PC-9 (cell line): ENCODE measurements at regions not wholly inside any gene's neighbourhood (a gene's known extent, or its start where the extent isn't known, plus 50 kb on each side); places are given as distances from the start of the nearest gene placed in this dataset.

Experiments used
- BruUV-seq: library from RNA; stranded (reverse); fragments of 400-500 nt; replicated peaks from 2 replicates; lab custom pipeline; 2021; lab: Mats Ljungman, UMichigan
- CTCF ChIA-PET: fragments of 300-600 bp; sonication (Branson Sonifier 250); formaldehyde crosslinking; loops from one replicate; lab custom pipeline; 2022; ENCODE audit warnings: antibody characterized with exemption; lab: Charles Lee
- POLR2A ChIA-PET: fragments of 300-600 bp; sonication (Branson Sonifier 250); formaldehyde crosslinking; loops from one replicate; lab custom pipeline; 2022; ENCODE audit warnings: antibody characterized with exemption; ENCODE audit not compliant: unreplicated experiment; lab: Charles Lee
- DNase-seq, 2 experiments: peaks; one replicate each; pipeline versions ENCODE4 v3.0.0 to v3.0.0-alpha.2; 2015 to 2022; ENCODE audit warnings: mixed read lengths in 1 of 2
- H2AFZ ChIP-seq: fragments of 200-600 bp; sonication (generic); 2 replicates; pipeline ENCODE4 v1.8.1; 2017; ENCODE audit warnings: antibody characterized with exemption
- H3F3A ChIP-seq: fragments of 200-600 bp; sonication (generic); 2 replicates; pipeline ENCODE4 v1.8.1; 2017; ENCODE audit warnings: antibody characterized with exemption, mild to moderate bottlenecking, low read depth; ENCODE audit not compliant: insufficient read depth
- H3K27ac ChIP-seq: fragments of 200-600 bp; sonication (generic); 2 replicates; pipeline ENCODE4 v1.6.1; 2016; ENCODE audit warnings: mixed run types
- H3K27me3 ChIP-seq: fragments of 200-600 bp; sonication (generic); 2 replicates; pipeline ENCODE4 v1.6.1; 2016; ENCODE audit warnings: low read depth, mixed run types; ENCODE audit not compliant: insufficient read depth
- H3K36me3 ChIP-seq: fragments of 200-600 bp; sonication (generic); 2 replicates; pipeline ENCODE4 v1.6.1; 2016; ENCODE audit warnings: low read depth, mixed run types
- H3K4me1 ChIP-seq: fragments of 200-600 bp; sonication (generic); replicated peaks from 2 replicates; pipeline ENCODE4 v1.6.1; 2016; ENCODE audit warnings: mixed run types; ENCODE audit not compliant: insufficient read depth
- H3K4me2 ChIP-seq: fragments of 200-600 bp; sonication (generic); 2 replicates; pipeline ENCODE4 v1.6.1; 2017; ENCODE audit warnings: mixed run types
- H3K4me3 ChIP-seq: fragments of 200-600 bp; sonication (generic); 2 replicates; pipeline ENCODE4 v1.6.1; 2016; ENCODE audit warnings: mixed run types
- H3K79me2 ChIP-seq: fragments of 200-600 bp; sonication (generic); 2 replicates; pipeline ENCODE4 v1.6.1; 2017; ENCODE audit warnings: low read depth, mixed run types
- H3K9me2 ChIP-seq: fragments of 200-600 bp; sonication (generic); 2 replicates; pipeline ENCODE4 v1.8.1; 2017; ENCODE audit warnings: mild to moderate bottlenecking; ENCODE audit not compliant: insufficient read depth
- H3K9me3 ChIP-seq: fragments of 200-600 bp; sonication (generic); 2 replicates; pipeline ENCODE4 v1.8.1; 2016; ENCODE audit warnings: low read depth; ENCODE audit not compliant: insufficient read depth
- H4K20me1 ChIP-seq: fragments of 200-600 bp; sonication (generic); 2 replicates; pipeline ENCODE4 v1.8.1; 2017; ENCODE audit not compliant: insufficient read depth
- CTCF ChIP-seq: fragments of 200-600 bp; sonication (generic); conservative IDR thresholded peaks from 2 replicates; pipeline ENCODE4 v1.6.1; 2017; ENCODE audit warnings: mixed run types, antibody characterized with exemption, mild to moderate bottlenecking, moderate library complexity
- EZH2 ChIP-seq: fragments of 200-600 bp; sonication (generic); IDR thresholded peaks from 2 replicates; pipeline ENCODE4 v1.8.0; 2017; ENCODE audit warnings: antibody characterized with exemption, low read depth
- intact Hi-C: fragments of 100-400 bp; cut with micrococcal nuclease; formaldehyde crosslinking; loops from one replicate; pipeline ENCODE4 v1.10.0; 2022; ENCODE audit not compliant: unreplicated experiment

DNA sequence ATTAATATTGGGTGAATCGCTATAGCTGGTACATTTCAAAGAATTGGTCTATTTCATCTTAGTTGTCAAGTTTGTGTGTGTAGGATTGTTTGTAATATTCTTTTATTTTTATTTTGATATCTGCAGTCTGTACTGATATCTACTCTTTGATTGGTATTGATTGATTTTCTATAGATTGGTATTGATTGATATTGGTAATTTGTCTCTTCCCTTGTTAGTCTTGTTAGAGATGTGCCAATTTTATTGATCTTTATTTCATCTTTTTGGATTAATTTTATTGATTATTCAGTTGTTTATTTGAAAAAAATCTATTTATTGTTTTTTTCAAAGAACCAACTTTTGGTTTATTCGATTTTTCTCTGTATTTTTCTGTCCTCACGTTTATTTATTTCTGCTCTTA, 61.4 kb downstream of the TM2D3 start:
- H3K4me1 ChIP-seq = no peaks in the 10 kb centered on the region
- no TSS peak for BruUV-seq
- ChIA-PET POLR2A (no interaction called here), CTCF (interaction anchor here (0.6 kb wide), 1 partner anchor 302 kb away, joined by 3 read pairs; no protein-coding TSS in a partner anchor)
- H3K9me2 ChIP-seq = no peaks in the 10 kb centered on the region
- no peaks in the 10 kb centered on the region for H4K20me1 ChIP-seq
- DNase-seq = no peak
- H3K4me2 ChIP-seq = no peak overlapping the region
- no peaks in the 10 kb centered on the region for H3K36me3 ChIP-seq
- H3K79me2 ChIP-seq = no peaks in the 10 kb centered on the region
- intact Hi-C loops = no loop called here
- H3K27me3 ChIP-seq = no peaks in the 10 kb centered on the region
- no peak overlapping the region for H3K27ac ChIP-seq
- H2AFZ ChIP-seq = no peak overlapping the region
- no peak overlapping the region for H3K4me3 ChIP-seq
- TF ChIP-seq EZH2 (no peak), CTCF (no peak)
- H3F3A ChIP-seq = no peaks in the 10 kb centered on the region; the same call in 1 of the 2 replicates
- H3K9me3 ChIP-seq = 0 out of 2 replicates have a peak, but pooled peaks cover 5% of the 10 kb centered on the region

DNA sequence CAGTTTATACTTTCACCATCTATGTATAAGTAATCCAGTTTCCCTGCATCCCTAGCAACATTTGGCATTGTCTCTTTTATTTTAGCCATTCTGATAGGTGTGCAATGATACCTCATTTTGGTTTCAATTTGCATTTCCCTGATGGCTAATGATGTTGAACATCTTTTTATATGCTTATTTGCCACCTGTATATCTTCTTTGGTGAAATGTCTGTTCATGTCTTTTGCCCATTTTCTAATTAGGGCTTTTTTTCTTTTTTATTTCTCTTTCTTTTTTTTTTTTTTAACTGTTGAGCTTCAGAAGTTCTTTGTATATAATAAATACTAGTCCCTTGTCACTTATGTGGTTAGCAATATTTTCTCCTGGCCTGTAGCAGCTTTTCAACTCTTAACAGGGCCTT, 68.9 kb downstream of the TM2D3 start:
- Histone ChIP-seq H3K4me2 (no peak overlapping the region), H3K9me3 (no peaks in the 10 kb centered on the region), H3F3A (peaks cover 15% of the 10 kb centered on the region), H3K4me3 (no peak overlapping the region), H2AFZ (no peak overlapping the region), H3K9me2 (no peaks in the 10 kb centered on the region), H3K79me2 (no peaks in the 10 kb centered on the region), H3K27ac (no peak overlapping the region), H3K4me1 (peaks cover 21% of the 10 kb centered on the region), H3K36me3 (no peaks in the 10 kb centered on the region), H3K27me3 (no peaks in the 10 kb centered on the region), H4K20me1 (no peaks in the 10 kb centered on the region)
- ChIA-PET CTCF (no interaction called here), POLR2A (no interaction called here)
- no TSS peak for BruUV-seq
- TF ChIP-seq EZH2 (no peak), CTCF (no peak)
- intact Hi-C loops = no loop called here
- no peak for DNase-seq

DNA sequence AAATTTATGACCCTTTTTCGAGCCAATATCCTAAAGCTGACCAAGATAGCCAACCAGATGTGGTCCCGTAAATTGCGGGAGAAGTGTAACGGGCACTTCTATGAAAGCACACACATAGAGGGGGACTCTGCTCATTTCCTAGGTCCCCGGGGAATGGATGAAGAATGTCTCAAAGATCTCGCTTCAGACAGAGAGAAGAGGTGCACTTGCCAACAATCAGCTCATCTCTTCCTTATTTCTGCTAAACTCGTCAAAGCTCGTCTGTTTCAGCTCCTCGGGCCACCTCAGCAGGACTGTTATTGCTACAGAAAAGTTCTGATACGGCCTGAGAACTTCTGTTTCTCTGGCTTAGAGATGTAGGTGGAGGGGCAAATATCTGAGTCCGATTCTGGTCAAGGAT, 71.8 kb downstream of the TM2D3 start:
- POLR2A ChIA-PET = interaction anchor here (0.7 to 0.8 kb wide), 3 partner anchors 10 to 36 kb away, joined by 3 to 7 read pairs (median 3); no protein-coding TSS in a partner anchor
- peak overlapping the region; percentile 58 for H3K4me2 ChIP-seq
- intact Hi-C loops = no loop called here

More for the DNA sequence above, 71.8 kb downstream of the TM2D3 start:
- Histone ChIP-seq H3K27ac (peak overlapping the region; percentile 66; the same call in 1 of the 2 replicates), H3F3A (peaks cover 26% of the 10 kb centered on the region), H3K4me1 (peaks cover 31% of the 10 kb centered on the region), H3K9me3 (no peaks in the 10 kb centered on the region), H3K4me3 (no peak overlapping the region), H3K79me2 (no peaks in the 10 kb centered on the region), H4K20me1 (no peaks in the 10 kb centered on the region), H3K9me2 (no peaks in the 10 kb centered on the region), H2AFZ (0 out of 2 replicates have a peak overlapping the region, but pooled peaks have one; percentile 29), H3K36me3 (no peaks in the 10 kb centered on the region), H3K27me3 (no peaks in the 10 kb centered on the region)
- TSS peak; percentile 97 for BruUV-seq
- TF ChIP-seq EZH2 = no peak
- no peak for TF ChIP-seq CTCF
- no peak for DNase-seq
- CTCF ChIA-PET = no interaction called here
